ENCODE measurements at regions not wholly inside any gene's neighbourhood (a gene's known extent, or its start where the extent isn't known, plus 50 kb on each side); places are given as distances from the start of the nearest gene placed in this dataset.

GRCh38 chr21:21730512-21730911 lies 732.3 kb downstream of the NCAM2 start:
- Mint-ChIP-seq H3K36me3 (ENCODE audit: low read depth) (no peaks in the 10 kb centered on the region), H3K9me3 (no peaks in the 10 kb centered on the region), H3K27ac (no peak overlapping the region), H3K4me3 (no peak overlapping the region), H3K4me1 (no peaks in the 10 kb centered on the region), H3K27me3 (ENCODE audit: low read depth, poor library complexity) (peaks cover 4% of the 10 kb centered on the region)
- no peak for DNase-seq
- no peak for TF ChIP-seq CTCF (IDR thresholded peaks at IDR 0.05)

GRCh38 chr21:21731626-21732025 lies 733.4 kb downstream of the NCAM2 start:
- no peak for TF ChIP-seq CTCF (IDR thresholded peaks at IDR 0.05)
- H3K9me3 Mint-ChIP-seq: no peaks in the 10 kb centered on the region
- no peak for DNase-seq
- H3K4me3 Mint-ChIP-seq: no peak overlapping the region
- H3K4me1 Mint-ChIP-seq: no peaks in the 10 kb centered on the region
- H3K27me3 Mint-ChIP-seq (ENCODE audit: low read depth, poor library complexity): peaks cover 4% of the 10 kb centered on the region
- no peaks in the 10 kb centered on the region for H3K36me3 Mint-ChIP-seq (ENCODE audit: low read depth)
- no peak overlapping the region for H3K27ac Mint-ChIP-seq

GRCh38 chr21:21734088-21734487 lies 735.9 kb downstream of the NCAM2 start:
- no peaks in the 10 kb centered on the region for H3K4me1 Mint-ChIP-seq
- no peaks in the 10 kb centered on the region for H3K36me3 Mint-ChIP-seq (ENCODE audit: low read depth)
- H3K4me3 Mint-ChIP-seq: no peak overlapping the region
- TF ChIP-seq CTCF (IDR thresholded peaks at IDR 0.05): no peak
- no peaks in the 10 kb centered on the region for H3K9me3 Mint-ChIP-seq
- H3K27ac Mint-ChIP-seq: no peak overlapping the region
- no peak for DNase-seq
- H3K27me3 Mint-ChIP-seq (ENCODE audit: low read depth, poor library complexity): no peaks in the 10 kb centered on the region

GRCh38 chr21:21737186-21737585 lies 739.0 kb downstream of the NCAM2 start:
- no peak overlapping the region for H3K27ac Mint-ChIP-seq
- no peaks in the 10 kb centered on the region for H3K4me1 Mint-ChIP-seq
- DNase-seq: no peak
- no peaks in the 10 kb centered on the region for H3K9me3 Mint-ChIP-seq
- no peaks in the 10 kb centered on the region for H3K36me3 Mint-ChIP-seq (ENCODE audit: low read depth)
- no peak for TF ChIP-seq CTCF (IDR thresholded peaks at IDR 0.05)
- H3K4me3 Mint-ChIP-seq: no peak overlapping the region
- H3K27me3 Mint-ChIP-seq (ENCODE audit: low read depth, poor library complexity): no peaks in the 10 kb centered on the region

GRCh38 chr21:21740207-21740606 lies 742.0 kb downstream of the NCAM2 start:
- Mint-ChIP-seq H3K36me3 (ENCODE audit: low read depth) (no peaks in the 10 kb centered on the region), H3K4me3 (no peak overlapping the region), H3K9me3 (peaks cover 2% of the 10 kb centered on the region), H3K27me3 (ENCODE audit: low read depth, poor library complexity) (no peaks in the 10 kb centered on the region), H3K4me1 (no peaks in the 10 kb centered on the region), H3K27ac (no peak overlapping the region)
- no peak for TF ChIP-seq CTCF (IDR thresholded peaks at IDR 0.05)
- DNase-seq: no peak

- no peak overlapping the region for H3K4me3 Mint-ChIP-seq
- H3K36me3 Mint-ChIP-seq (ENCODE audit: low read depth): no peaks in the 10 kb centered on the region
- no peak overlapping the region for H3K27ac Mint-ChIP-seq
- no peaks in the 10 kb centered on the region for H3K4me1 Mint-ChIP-seq
- TF ChIP-seq CTCF (IDR thresholded peaks at IDR 0.05): no peak
- DNase-seq: no peak
- H3K9me3 Mint-ChIP-seq: peaks cover 5% of the 10 kb centered on the region
- no peaks in the 10 kb centered on the region for H3K27me3 Mint-ChIP-seq (ENCODE audit: low read depth, poor library complexity)
Observed at GRCh38 chr21:21750124-21750825, 752.1 kb downstream of the NCAM2 start.

All from nephron progenitor cell (in vitro differentiated cells).